H9 (cell line): ENCODE measurements at regions not wholly inside any gene's neighbourhood (a gene's known extent, or its start where the extent isn't known, plus 50 kb on each side); places are given as distances from the start of the nearest gene placed in this dataset.

Experiments
- DNase-seq: peaks from one replicate; pipeline ENCODE4 v3.0.0-alpha.2; 2017
- H2AFZ ChIP-seq: one replicate; pipeline ENCODE4 v1.6.1; 2013; ENCODE audit warnings: mild to moderate bottlenecking, low read length, control low read depth, moderate library complexity
- H2AK5ac ChIP-seq: 2 replicates; pipeline ENCODE4 v1.6.1; 2013; ENCODE audit warnings: low read length, control low read depth, mixed read lengths; ENCODE audit not compliant: insufficient read length
- H2BK120ac ChIP-seq: one replicate; pipeline ENCODE4 v1.6.1; 2013; ENCODE audit warnings: low read depth, mild to moderate bottlenecking, low read length, control low read depth, inconsistent platforms; ENCODE audit not compliant: poor library complexity, severe bottlenecking
- H2BK12ac ChIP-seq: 2 replicates; pipeline ENCODE4 v1.6.1; 2013; ENCODE audit warnings: low read length, control low read depth, mixed read lengths, low read depth; ENCODE audit not compliant: insufficient read length
- H2BK15ac ChIP-seq: 2 replicates; pipeline ENCODE4 v1.6.1; 2013; ENCODE audit warnings: low read depth, low read length, control low read depth
- H2BK20ac ChIP-seq: one replicate; pipeline ENCODE4 v1.6.1; 2013; ENCODE audit warnings: low read depth, mild to moderate bottlenecking, low read length, control low read depth, inconsistent platforms; ENCODE audit not compliant: poor library complexity, severe bottlenecking
- H2BK5ac ChIP-seq: 2 replicates; pipeline ENCODE4 v1.6.1; 2013; ENCODE audit warnings: low read length, control low read depth, mixed read lengths; ENCODE audit not compliant: insufficient read length
- H3K14ac ChIP-seq: 2 replicates; pipeline ENCODE4 v1.6.1; 2013; ENCODE audit warnings: low read length, control low read depth; ENCODE audit not compliant: insufficient read depth
- H3K18ac ChIP-seq: 2 replicates; pipeline ENCODE4 v1.6.1; 2013; ENCODE audit warnings: low read depth, mild to moderate bottlenecking, mixed read lengths, low read length, control low read depth; ENCODE audit not compliant: insufficient read length
- H3K23ac ChIP-seq: 2 replicates; pipeline ENCODE4 v1.6.1; 2013; ENCODE audit warnings: low read length, control low read depth, mixed read lengths, low read depth; ENCODE audit not compliant: insufficient read length
- H3K23me2 ChIP-seq: 2 replicates; pipeline ENCODE4 v1.6.1; 2013; ENCODE audit warnings: low read depth, mild to moderate bottlenecking, mixed read lengths, low read length, control low read depth; ENCODE audit not compliant: insufficient read length, poor library complexity, severe bottlenecking
- H3K27ac ChIP-seq: 2 replicates; pipeline ENCODE4 v1.5.1; 2013; ENCODE audit warnings: low read length, control low read depth, mixed read lengths, low read depth; ENCODE audit not compliant: insufficient read length
- H3K27me3 ChIP-seq: 2 replicates; pipeline ENCODE4 v1.6.1; 2013; ENCODE audit warnings: low read length, control low read depth, inconsistent platforms; ENCODE audit not compliant: insufficient read depth
- H3K4ac ChIP-seq: 2 replicates; pipeline ENCODE4 v1.6.1; 2013; ENCODE audit warnings: low read depth, mild to moderate bottlenecking, control low read depth, inconsistent platforms, low read length, moderate library complexity
- H3K4me1 ChIP-seq: 2 replicates; pipeline ENCODE4 v1.6.1; 2013; ENCODE audit warnings: low read length, control low read depth, inconsistent platforms; ENCODE audit not compliant: insufficient read depth
- H3K4me2 ChIP-seq: 2 replicates; pipeline ENCODE4 v1.6.1; 2013; ENCODE audit warnings: low read length, control low read depth, mixed read lengths; ENCODE audit not compliant: insufficient read length, insufficient read depth
- H3K56ac ChIP-seq: 2 replicates; pipeline ENCODE4 v1.6.1; 2013; ENCODE audit warnings: low read depth, mild to moderate bottlenecking, mixed read lengths, low read length, control low read depth; ENCODE audit not compliant: insufficient read length
- H3K79me1 ChIP-seq: 2 replicates; pipeline ENCODE4 v1.6.1; 2013; ENCODE audit warnings: low read depth, mild to moderate bottlenecking, moderate library complexity, low read length, control low read depth, inconsistent platforms; ENCODE audit not compliant: insufficient read depth, poor library complexity, severe bottlenecking
- H3K79me2 ChIP-seq: 2 replicates; pipeline ENCODE4 v1.6.1; 2013; ENCODE audit warnings: low read length, control low read depth, inconsistent platforms; ENCODE audit not compliant: insufficient read depth
- H3K9ac ChIP-seq: 2 replicates; pipeline ENCODE4 v1.6.1; 2013; ENCODE audit warnings: low read length, control low read depth, mixed read lengths; ENCODE audit not compliant: insufficient read length; ENCODE audit errors: extremely low read depth
- H3K9me3 ChIP-seq: one replicate; pipeline ENCODE4 v1.6.1; 2013; ENCODE audit warnings: low read depth, low read length, inconsistent platforms; ENCODE audit not compliant: control insufficient read depth
- H3T11ph ChIP-seq: one replicate; pipeline ENCODE4 v1.6.1; 2013; ENCODE audit warnings: mild to moderate bottlenecking, low read length, control low read depth, inconsistent platforms
- H4K20me1 ChIP-seq: one replicate; pipeline ENCODE4 v1.6.1; 2013; ENCODE audit not compliant: control insufficient read depth, insufficient read length, insufficient read depth
- H4K5ac ChIP-seq: 2 replicates; pipeline ENCODE4 v1.6.1; 2013; ENCODE audit warnings: low read depth, mild to moderate bottlenecking, mixed read lengths, low read length, control low read depth; ENCODE audit not compliant: insufficient read length
- H4K8ac ChIP-seq: replicated peaks from 2 replicates; pipeline ENCODE4 v1.6.1; 2013; ENCODE audit warnings: low read length, control low read depth, mixed read lengths, low read depth; ENCODE audit not compliant: insufficient read length
- H4K91ac ChIP-seq: 2 replicates; pipeline ENCODE4 v1.6.1; 2013; ENCODE audit warnings: low read depth, mild to moderate bottlenecking, moderate library complexity, mixed read lengths, low read length, control low read depth; ENCODE audit not compliant: insufficient read length
- H3K27ac Mint-ChIP-seq, 3 experiments: 2 replicates in 2 of 3; 3 replicates in 1 of 3; pipeline ENCODE4 v1.8.0; 2020 to 2021; ENCODE audit warnings: mixed read lengths in 3 of 3, mild to moderate bottlenecking in 1 of 3, moderate library complexity in 1 of 3
- H3K27me3 Mint-ChIP-seq: 2 replicates; pipeline ENCODE4 v1.8.0; 2021; ENCODE audit warnings: low read depth, mild to moderate bottlenecking, moderate library complexity, mixed read lengths
- H3K36me3 Mint-ChIP-seq, 3 experiments: 2 replicates in 2 of 3; 3 replicates in 1 of 3; pipeline ENCODE4 v1.8.0; 2020 to 2021; ENCODE audit warnings: low read depth in 3 of 3, mixed read lengths in 3 of 3; ENCODE audit not compliant: insufficient read depth in 1 of 3
- H3K4me1 Mint-ChIP-seq, 2 experiments: 2 replicates each; pipeline ENCODE4 v1.8.0; 2020; ENCODE audit warnings: mixed read lengths in 2 of 2
- H3K4me3 Mint-ChIP-seq, 2 experiments: 2 replicates in 1 of 2; 3 replicates in 1 of 2; pipeline ENCODE4 v1.8.0; 2020 to 2021; ENCODE audit warnings: mild to moderate bottlenecking in 2 of 2, mixed read lengths in 2 of 2, moderate library complexity in 1 of 2
- H3K9me3 Mint-ChIP-seq, 2 experiments: 2 replicates in 1 of 2; 3 replicates in 1 of 2; pipeline ENCODE4 v1.8.0; 2020; ENCODE audit warnings: mild to moderate bottlenecking in 2 of 2, mixed read lengths in 2 of 2, moderate library complexity in 1 of 2
- WGBS: extraction: QIAGEN DNeasy Blood & Tissue Kit; methylation state at CpG from one replicate; pipeline ENCODE4 v1.1.7; 2013; ENCODE audit warnings: missing lambda C conversion rate, low lambda C conversion rate, mixed read lengths; ENCODE audit not compliant: insufficient read length; ENCODE audit errors: extremely low coverage; 5-methylcytosine and 5-hydroxymethylcytosine counted together
- TF ChIP-seq, protein P1 (sequence below): fragments of 200-600 bp; sonication (generic); conservative IDR thresholded peaks from 3 replicates; pipeline ENCODE4 v1.8.0; 2021; ENCODE audit warnings: antibody characterized with exemption, mild to moderate bottlenecking

DNA sequence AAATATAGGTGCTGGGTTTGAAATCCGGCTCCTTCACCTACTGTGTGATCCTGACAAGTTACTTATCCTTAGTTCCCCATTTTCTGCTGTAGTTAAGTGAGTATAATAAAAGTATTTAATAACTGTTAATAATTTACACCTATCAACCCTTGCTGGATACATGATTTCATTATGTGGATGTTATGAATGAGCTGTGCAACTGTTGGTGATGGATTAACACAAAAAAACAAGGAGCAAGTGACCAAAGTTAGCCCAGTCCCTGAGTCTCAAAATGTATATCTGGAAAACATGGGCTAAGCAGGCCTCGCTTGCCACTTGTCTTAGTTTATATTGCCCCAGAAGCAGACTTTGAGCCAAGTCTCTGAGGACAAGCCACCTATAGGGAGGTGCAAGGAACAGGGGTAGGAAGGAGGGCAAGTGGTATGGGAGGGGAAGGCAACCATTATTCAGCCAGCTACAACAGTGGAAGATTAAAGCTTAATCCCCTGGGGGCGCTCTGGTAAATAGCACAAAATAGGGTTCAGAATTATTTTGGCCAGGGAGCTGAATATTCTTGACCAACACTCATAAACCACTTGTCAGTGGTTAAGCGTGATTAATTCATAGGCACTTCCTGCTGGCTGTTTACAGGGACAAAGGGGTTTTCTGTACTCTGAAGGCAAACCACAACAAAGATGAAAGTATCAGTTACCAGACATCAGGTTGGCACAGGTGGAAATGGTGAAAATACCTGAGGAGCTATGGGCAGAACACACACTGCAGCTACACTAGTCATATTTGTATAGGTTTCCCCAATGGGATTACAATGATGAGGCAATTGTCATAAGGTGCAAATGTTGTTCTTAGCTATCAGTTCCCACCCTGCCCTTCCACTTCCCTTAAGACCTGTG, 76.2 kb downstream of the TRIM42 start:
- Histone ChIP-seq H4K5ac (no peak overlapping the region), H3K18ac (no peak overlapping the region), H3K79me1 (no peaks in the 10 kb centered on the region), H2BK15ac (no peak overlapping the region), H3K14ac (no peak overlapping the region), H2BK120ac (no peak overlapping the region), H2AK5ac (no peak overlapping the region), H2BK5ac (no peak overlapping the region), H2BK20ac (no peak overlapping the region), H2AFZ (no peak overlapping the region), H3K27me3 (no peaks in the 10 kb centered on the region), H3K27ac (no peak overlapping the region), H3K4ac (no peak overlapping the region), H4K8ac (no peak overlapping the region), H2BK12ac (no peak overlapping the region), H3K79me2 (no peaks in the 10 kb centered on the region), H3K9ac (no peak overlapping the region), H3K23me2 (no peaks in the 10 kb centered on the region), H3K4me2 (no peak overlapping the region), H4K20me1 (no peaks in the 10 kb centered on the region), H4K91ac (no peak overlapping the region), H3T11ph (no peak overlapping the region), H3K4me1 (no peaks in the 10 kb centered on the region), H3K56ac (no peak overlapping the region), H3K23ac (no peak overlapping the region), H3K9me3 (no peaks in the 10 kb centered on the region)
- no peak for DNase-seq
- Mint-ChIP-seq H3K27me3 (peaks cover 6% of the 10 kb centered on the region), H3K36me3 (no peaks in the 10 kb centered on the region), H3K4me3 (no peak overlapping the region), H3K9me3 (no peaks in the 10 kb centered on the region), H3K4me1 (peaks cover 6 to 11% of the 10 kb centered on the region in 2 experiments; a peak in 3 of 4 replicates), H3K27ac (no peak overlapping the region)
- no CpG with 5 or more reads among the region's 4 CpGs for WGBS
- TF ChIP-seq, protein P1, sequence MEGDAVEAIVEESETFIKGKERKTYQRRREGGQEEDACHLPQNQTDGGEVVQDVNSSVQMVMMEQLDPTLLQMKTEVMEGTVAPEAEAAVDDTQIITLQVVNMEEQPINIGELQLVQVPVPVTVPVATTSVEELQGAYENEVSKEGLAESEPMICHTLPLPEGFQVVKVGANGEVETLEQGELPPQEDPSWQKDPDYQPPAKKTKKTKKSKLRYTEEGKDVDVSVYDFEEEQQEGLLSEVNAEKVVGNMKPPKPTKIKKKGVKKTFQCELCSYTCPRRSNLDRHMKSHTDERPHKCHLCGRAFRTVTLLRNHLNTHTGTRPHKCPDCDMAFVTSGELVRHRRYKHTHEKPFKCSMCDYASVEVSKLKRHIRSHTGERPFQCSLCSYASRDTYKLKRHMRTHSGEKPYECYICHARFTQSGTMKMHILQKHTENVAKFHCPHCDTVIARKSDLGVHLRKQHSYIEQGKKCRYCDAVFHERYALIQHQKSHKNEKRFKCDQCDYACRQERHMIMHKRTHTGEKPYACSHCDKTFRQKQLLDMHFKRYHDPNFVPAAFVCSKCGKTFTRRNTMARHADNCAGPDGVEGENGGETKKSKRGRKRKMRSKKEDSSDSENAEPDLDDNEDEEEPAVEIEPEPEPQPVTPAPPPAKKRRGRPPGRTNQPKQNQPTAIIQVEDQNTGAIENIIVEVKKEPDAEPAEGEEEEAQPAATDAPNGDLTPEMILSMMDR = no peak
